CD14-positive monocyte (primary cell): ENCODE measurements at regions not wholly inside any gene's neighbourhood (a gene's known extent, or its start where the extent isn't known, plus 50 kb on each side); places are given as distances from the start of the nearest gene placed in this dataset.

Source experiments
- DNase-seq, 3 donors: peaks; one replicate each; pipeline ENCODE4 v3.0.0-alpha.2; 2011 to 2022
- H2AFZ ChIP-seq: 2 replicates; pipeline ENCODE4 v1.6.0; 2012; ENCODE audit warnings: mild to moderate bottlenecking, low read depth, low read length, inconsistent platforms; ENCODE audit not compliant: insufficient read depth, poor library complexity, severe bottlenecking
- H3K27ac ChIP-seq, 2 donors: 1 replicate in 1 of 2; 2 replicates in 1 of 2; pipeline ENCODE4 v1.5.1; 2012 to 2013; ENCODE audit warnings: low read length in 2 of 2, control low read depth in 1 of 2, inconsistent platforms in 1 of 2, low read depth in 1 of 2, mild to moderate bottlenecking in 1 of 2
- H3K27me3 ChIP-seq, 2 donors: one replicate each; pipeline versions ENCODE4 v1.6.0 to v1.6.1; 2011 to 2013; ENCODE audit warnings: low read length in 2 of 2; ENCODE audit not compliant: control insufficient read depth in 2 of 2, insufficient read depth in 2 of 2
- H3K36me3 ChIP-seq, 2 donors: replicated peaks in 1 of 2; 1 replicate in 1 of 2; 2 replicates in 1 of 2; pipeline versions ENCODE4 v1.5.1 to v1.6.1; 2012 to 2013; ENCODE audit warnings: low read length in 2 of 2, control low read depth in 1 of 2, inconsistent platforms in 1 of 2, mild to moderate bottlenecking in 1 of 2; ENCODE audit not compliant: insufficient read depth in 2 of 2, control insufficient read depth in 1 of 2
- H3K4me1 ChIP-seq, 2 donors: 1 replicate in 1 of 2; 2 replicates in 1 of 2; pipeline versions ENCODE4 v1.5.1 to v1.6.1; 2012 to 2013; ENCODE audit warnings: low read length in 2 of 2, control low read depth in 1 of 2, inconsistent platforms in 1 of 2, mild to moderate bottlenecking in 1 of 2, moderate library complexity in 1 of 2; ENCODE audit not compliant: insufficient read depth in 2 of 2, control insufficient read depth in 1 of 2
- H3K4me2 ChIP-seq: replicated peaks from 2 replicates; pipeline ENCODE3; 2012; ENCODE audit warnings: low read length, moderate library complexity, mild to moderate bottlenecking; ENCODE audit not compliant: poor library complexity, severe bottlenecking; ENCODE audit errors: extremely low read depth
- H3K4me3 ChIP-seq, 3 experiments: fragments of 200-600 bp in 1 of 3; sonication (generic) in 1 of 3; replicated peaks in 1 of 3; 1 replicate in 2 of 3; 2 replicates in 1 of 3; pipeline ENCODE4 v1.5.1; 2011 to 2013; ENCODE audit warnings: low read length in 3 of 3, mild to moderate bottlenecking in 3 of 3, control low read depth in 2 of 3, low read depth in 2 of 3, inconsistent platforms in 1 of 3, moderate library complexity in 1 of 3
- H3K79me2 ChIP-seq: 2 replicates; pipeline ENCODE4 v1.6.0; 2012; ENCODE audit warnings: mild to moderate bottlenecking, control low read depth, inconsistent platforms, low read length, moderate library complexity; ENCODE audit not compliant: insufficient read depth
- H3K9ac ChIP-seq: 2 replicates; pipeline ENCODE4 v1.6.0; 2017; ENCODE audit warnings: low read length, mild to moderate bottlenecking; ENCODE audit not compliant: insufficient read depth, poor library complexity, severe bottlenecking
- H3K9me3 ChIP-seq, 2 donors: replicated peaks in 1 of 2; 1 replicate in 1 of 2; 2 replicates in 1 of 2; pipeline versions ENCODE4 v1.5.1 to v1.6.1; 2012 to 2013; ENCODE audit warnings: low read length in 2 of 2, control low read depth in 1 of 2; ENCODE audit not compliant: control insufficient read depth in 1 of 2, insufficient read depth in 1 of 2
- H4K20me1 ChIP-seq: 2 replicates; pipeline ENCODE4 v1.6.0; 2012; ENCODE audit warnings: mild to moderate bottlenecking, low read length, control low read depth, moderate library complexity; ENCODE audit not compliant: insufficient read depth
- H3K27ac Mint-ChIP-seq, 7 donors: one replicate each; pipeline ENCODE4 v1.8.0; 2020; ENCODE audit warnings: mild to moderate bottlenecking in 7 of 7, mixed read lengths in 7 of 7, moderate library complexity in 6 of 7, inconsistent platforms in 2 of 7
- H3K27me3 Mint-ChIP-seq, 3 donors: one replicate each; pipeline ENCODE4 v1.8.0; 2021 to 2022; ENCODE audit warnings: low read depth in 3 of 3, mild to moderate bottlenecking in 3 of 3, mixed read lengths in 3 of 3, moderate library complexity in 3 of 3, inconsistent platforms in 1 of 3
- H3K36me3 Mint-ChIP-seq, 2 donors: one replicate each; pipeline ENCODE4 v1.8.0; 2020; ENCODE audit warnings: mixed read lengths in 2 of 2, inconsistent platforms in 1 of 2, mild to moderate bottlenecking in 1 of 2
- H3K4me1 Mint-ChIP-seq: one replicate; pipeline ENCODE4 v1.8.0; 2020; ENCODE audit warnings: mild to moderate bottlenecking, mixed read lengths
- H3K4me3 Mint-ChIP-seq, 2 donors: one replicate each; pipeline ENCODE4 v1.8.0; 2020; ENCODE audit warnings: mild to moderate bottlenecking in 2 of 2, mixed read lengths in 2 of 2, moderate library complexity in 1 of 2
- H3K9me3 Mint-ChIP-seq, 7 donors: one replicate each; pipeline ENCODE4 v1.8.0; 2020 to 2022; ENCODE audit warnings: mixed read lengths in 7 of 7, mild to moderate bottlenecking in 6 of 7, moderate library complexity in 6 of 7, inconsistent platforms in 2 of 7
- WGBS: methylation state at CpG from one replicate; pipeline ENCODE4 v1.1.5; 2013; ENCODE audit warnings: missing lambda C conversion rate; ENCODE audit not compliant: insufficient coverage; 5-methylcytosine and 5-hydroxymethylcytosine counted together
- intact Hi-C, 2 donors: fragments of 100-400 bp; cut with micrococcal nuclease; formaldehyde crosslinking; loops; one replicate each; pipeline versions ENCODE4 v1.15.0 to v1.15.1; 2023
- TF ChIP-seq, protein P1 (sequence below): fragments of 200-600 bp; IDR thresholded peaks from one replicate; pipeline ENCODE4 v1.8.0; 2022; ENCODE audit warnings: antibody characterized with exemption, mild to moderate bottlenecking

DNA sequence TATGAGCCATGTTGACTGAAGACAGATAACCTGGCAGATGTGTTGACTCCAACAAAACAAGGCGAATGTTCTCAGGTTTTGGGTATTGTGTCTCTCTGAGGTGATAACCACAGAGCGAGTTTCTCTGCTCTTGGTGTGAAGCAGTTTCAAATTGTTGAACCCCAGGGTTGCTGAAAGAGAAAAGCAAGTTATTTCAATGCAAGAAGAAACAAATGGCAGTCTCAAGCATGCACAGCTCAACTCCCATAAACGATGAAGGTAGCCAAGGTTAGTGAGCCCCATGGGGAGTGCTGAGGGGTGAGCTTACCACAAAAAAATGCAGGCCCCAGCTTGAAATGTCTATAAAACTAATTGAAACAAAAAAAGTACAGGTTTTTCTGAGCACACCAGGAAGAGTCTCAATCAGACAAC lies 220.8 kb upstream of the DAPK1 start:
- Histone ChIP-seq H3K79me2 (no peaks in the 10 kb centered on the region), H3K4me1 (no peaks in the 10 kb centered on the region), H3K4me3 (no peak overlapping the region), H4K20me1 (no peaks in the 10 kb centered on the region), H3K4me2 (no peak overlapping the region), H3K9me3 (no peaks in the 10 kb centered on the region), H3K27ac (no peak overlapping the region), H2AFZ (no peak overlapping the region), H3K36me3 (no peaks in the 10 kb centered on the region), H3K27me3 (peaks cover 0 to 2% of the 10 kb centered on the region in 2 donors), H3K9ac (no peak overlapping the region)
- intact Hi-C loops = no loop called here
- peaks cover 0 to 3% (median 1%) of the 10 kb centered on the region in 3 donors for H3K27me3 Mint-ChIP-seq
- 92% methylated on average over 2 of the region's 3 CpGs for WGBS
- H3K4me3 Mint-ChIP-seq = no peak overlapping the region
- H3K36me3 Mint-ChIP-seq = no peaks in the 10 kb centered on the region
- peaks cover 0 to 3% (median 0%) of the 10 kb centered on the region in 7 donors for H3K9me3 Mint-ChIP-seq
- no peaks in the 10 kb centered on the region for H3K4me1 Mint-ChIP-seq
- DNase-seq = no peak
- H3K27ac Mint-ChIP-seq = no peak overlapping the region
- TF ChIP-seq, protein P1, sequence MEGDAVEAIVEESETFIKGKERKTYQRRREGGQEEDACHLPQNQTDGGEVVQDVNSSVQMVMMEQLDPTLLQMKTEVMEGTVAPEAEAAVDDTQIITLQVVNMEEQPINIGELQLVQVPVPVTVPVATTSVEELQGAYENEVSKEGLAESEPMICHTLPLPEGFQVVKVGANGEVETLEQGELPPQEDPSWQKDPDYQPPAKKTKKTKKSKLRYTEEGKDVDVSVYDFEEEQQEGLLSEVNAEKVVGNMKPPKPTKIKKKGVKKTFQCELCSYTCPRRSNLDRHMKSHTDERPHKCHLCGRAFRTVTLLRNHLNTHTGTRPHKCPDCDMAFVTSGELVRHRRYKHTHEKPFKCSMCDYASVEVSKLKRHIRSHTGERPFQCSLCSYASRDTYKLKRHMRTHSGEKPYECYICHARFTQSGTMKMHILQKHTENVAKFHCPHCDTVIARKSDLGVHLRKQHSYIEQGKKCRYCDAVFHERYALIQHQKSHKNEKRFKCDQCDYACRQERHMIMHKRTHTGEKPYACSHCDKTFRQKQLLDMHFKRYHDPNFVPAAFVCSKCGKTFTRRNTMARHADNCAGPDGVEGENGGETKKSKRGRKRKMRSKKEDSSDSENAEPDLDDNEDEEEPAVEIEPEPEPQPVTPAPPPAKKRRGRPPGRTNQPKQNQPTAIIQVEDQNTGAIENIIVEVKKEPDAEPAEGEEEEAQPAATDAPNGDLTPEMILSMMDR = no peak

DNA sequence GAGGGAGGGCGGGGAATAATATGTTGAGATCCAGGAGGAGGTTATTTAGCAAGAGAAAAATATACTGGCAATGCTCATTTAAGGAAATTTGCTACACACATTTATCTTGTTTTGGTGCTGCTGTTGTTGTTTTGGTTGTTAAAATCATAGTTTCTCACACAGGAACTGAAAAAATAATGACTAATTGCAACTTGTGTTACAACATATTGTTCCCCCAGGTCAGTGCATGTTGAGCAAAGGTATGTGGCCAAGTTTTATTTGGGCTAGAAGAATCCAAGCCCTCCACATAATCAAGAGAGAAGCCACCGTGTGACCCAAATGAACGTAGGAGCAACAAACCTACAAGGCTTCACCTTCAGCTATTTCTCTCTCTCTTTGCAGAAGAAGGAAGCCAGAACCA lies 220.3 kb upstream of the DAPK1 start:
- Histone ChIP-seq H3K9ac (no peak overlapping the region), H3K79me2 (no peaks in the 10 kb centered on the region), H3K4me2 (no peak overlapping the region), H2AFZ (no peak overlapping the region), H3K36me3 (no peaks in the 10 kb centered on the region), H3K27ac (no peak overlapping the region), H3K9me3 (no peaks in the 10 kb centered on the region), H3K4me3 (no peak overlapping the region), H3K27me3 (peaks cover 0 to 2% of the 10 kb centered on the region in 2 donors), H4K20me1 (no peaks in the 10 kb centered on the region), H3K4me1 (no peaks in the 10 kb centered on the region)
- TF ChIP-seq, protein P1 = no peak
- intact Hi-C loops = no loop called here
- Mint-ChIP-seq H3K36me3 (no peaks in the 10 kb centered on the region), H3K27me3 (peaks cover 0 to 3% (median 1%) of the 10 kb centered on the region in 3 donors), H3K4me1 (no peaks in the 10 kb centered on the region), H3K4me3 (no peak overlapping the region), H3K9me3 (peaks cover 0 to 3% (median 0%) of the 10 kb centered on the region in 7 donors), H3K27ac (no peak overlapping the region)
- WGBS = no CpG with 5 or more reads among the region's 3 CpGs
- DNase-seq = no peak
